ENCODE measurements at regions not wholly inside any gene's neighbourhood (a gene's known extent, or its start where the extent isn't known, plus 50 kb on each side); places are given as distances from the start of the nearest gene placed in this dataset.

- Histone ChIP-seq H3K4me2 (ENCODE audit: low read depth, low read length) (no peak overlapping the region), H3K36me3 (replicated peaks; ENCODE audit: insufficient read depth, low read length) (no peaks in the 10 kb centered on the region), H4K20me1 (ENCODE audit: insufficient read depth, low read length) (no peaks in the 10 kb centered on the region), H3K4me3 (ENCODE audit: low read length) (no peak overlapping the region), H3K27me3 (replicated peaks; ENCODE audit: insufficient read depth, low read length) (no peaks in the 10 kb centered on the region), H3K9me2 (replicated peaks; ENCODE audit: insufficient read depth, low read length) (no peaks in the 10 kb centered on the region), H3K27ac (ENCODE audit: low read length) (no peak overlapping the region), H3F3A (ENCODE audit: insufficient read depth, low read length) (no peaks in the 10 kb centered on the region), H3K9me3 (replicated peaks; ENCODE audit: insufficient read depth, low read length) (no peaks in the 10 kb centered on the region), H3K4me1 (ENCODE audit: low read length) (no peaks in the 10 kb centered on the region), H3K79me2 (ENCODE audit: low read length) (no peaks in the 10 kb centered on the region), H2AFZ (ENCODE audit: low read length) (no peak overlapping the region), H3K9ac (ENCODE audit: low read length) (no peak overlapping the region)
- TF ChIP-seq CTCF (IDR thresholded peaks at IDR 0.05; ENCODE audit: low read length) (no peak), EZH2 (optimal IDR thresholded peaks at IDR 0.05; ENCODE audit: low read depth, low read length) (no peak), EZH2phosphoT487 (IDR thresholded peaks at IDR 0.05; ENCODE audit: low read length) (no peak)
- no peak for DNase-seq
Observed at GRCh38 chr13:59374691-59375090, 789.0 kb downstream of the DIAPH3 start.

DNA sequence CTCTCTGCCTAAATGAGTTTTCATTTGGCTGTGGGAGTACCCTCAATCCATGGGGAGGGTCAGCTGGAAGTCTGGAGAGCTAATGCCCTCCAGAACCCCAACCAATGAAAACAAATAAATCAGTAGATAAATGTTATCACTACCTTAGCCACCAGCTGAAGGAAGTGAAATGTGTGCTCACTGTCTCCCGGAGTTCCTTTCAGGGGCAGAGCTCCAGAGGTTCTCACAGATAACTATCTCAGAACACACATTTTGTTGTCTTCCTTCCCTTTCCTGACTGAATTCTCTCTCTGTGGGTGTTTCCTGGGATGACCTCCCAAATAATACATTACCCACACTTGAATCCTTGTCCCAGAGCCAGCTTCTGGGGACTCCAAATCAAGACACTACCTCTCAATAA lies 779.6 kb downstream of the DIAPH3 start:
- no peaks in the 10 kb centered on the region for H3K9me3 ChIP-seq (replicated peaks; ENCODE audit: insufficient read depth, low read length)
- no peaks in the 10 kb centered on the region for H3K4me1 ChIP-seq (ENCODE audit: low read length)

GRCh38 chr13:59391696-59392095 lies 772.0 kb downstream of the DIAPH3 start:
- H3K9ac ChIP-seq (ENCODE audit: low read length), result no peak overlapping the region
- H3K9me2 ChIP-seq (replicated peaks; ENCODE audit: insufficient read depth, low read length), result no peaks in the 10 kb centered on the region
- H3K9me3 ChIP-seq (replicated peaks; ENCODE audit: insufficient read depth, low read length), result no peaks in the 10 kb centered on the region
- no peaks in the 10 kb centered on the region for H3F3A ChIP-seq (ENCODE audit: insufficient read depth, low read length)
- no peak overlapping the region for H3K4me3 ChIP-seq (ENCODE audit: low read length)
- H3K36me3 ChIP-seq (replicated peaks; ENCODE audit: insufficient read depth, low read length), result no peaks in the 10 kb centered on the region
- no peak overlapping the region for H3K4me2 ChIP-seq (ENCODE audit: low read depth, low read length)
- H4K20me1 ChIP-seq (ENCODE audit: insufficient read depth, low read length), result no peaks in the 10 kb centered on the region
- no peaks in the 10 kb centered on the region for H3K27me3 ChIP-seq (replicated peaks; ENCODE audit: insufficient read depth, low read length)
- H3K27ac ChIP-seq (ENCODE audit: low read length), result no peak overlapping the region
- peak; percentile 66 for DNase-seq
- 0 out of 2 replicates have a peak, but pooled peaks cover 5% of the 10 kb centered on the region for H3K4me1 ChIP-seq (ENCODE audit: low read length)
- H3K79me2 ChIP-seq (ENCODE audit: low read length), result no peaks in the 10 kb centered on the region
- H2AFZ ChIP-seq (ENCODE audit: low read length), result peak overlapping the region; percentile 46
- TF ChIP-seq CTCF (IDR thresholded peaks at IDR 0.05; ENCODE audit: low read length), result peak; percentile 69
- no peak for TF ChIP-seq EZH2phosphoT487 (IDR thresholded peaks at IDR 0.05; ENCODE audit: low read length)

More for the DNA sequence above, 779.6 kb downstream of the DIAPH3 start:
- H3K4me3 ChIP-seq (ENCODE audit: low read length), result no peak overlapping the region
- no peak overlapping the region for H3K4me2 ChIP-seq (ENCODE audit: low read depth, low read length)
- no peak for DNase-seq
- no peaks in the 10 kb centered on the region for H4K20me1 ChIP-seq (ENCODE audit: insufficient read depth, low read length)
- H2AFZ ChIP-seq (ENCODE audit: low read length), result no peak overlapping the region
- H3K27ac ChIP-seq (ENCODE audit: low read length), result no peak overlapping the region
- H3K79me2 ChIP-seq (ENCODE audit: low read length), result no peaks in the 10 kb centered on the region
- no peaks in the 10 kb centered on the region for H3K36me3 ChIP-seq (replicated peaks; ENCODE audit: insufficient read depth, low read length)
- no peak overlapping the region for H3K9ac ChIP-seq (ENCODE audit: low read length)
- H3F3A ChIP-seq (ENCODE audit: insufficient read depth, low read length), result no peaks in the 10 kb centered on the region
- no peaks in the 10 kb centered on the region for H3K27me3 ChIP-seq (replicated peaks; ENCODE audit: insufficient read depth, low read length)
- no peaks in the 10 kb centered on the region for H3K9me2 ChIP-seq (replicated peaks; ENCODE audit: insufficient read depth, low read length)
- TF ChIP-seq EZH2 (optimal IDR thresholded peaks at IDR 0.05; ENCODE audit: low read depth, low read length) (no peak), CTCF (IDR thresholded peaks at IDR 0.05; ENCODE audit: low read length) (no peak), EZH2phosphoT487 (IDR thresholded peaks at IDR 0.05; ENCODE audit: low read length) (no peak)
